NCI-H1105 (cell line): ENCODE measurements at regions not wholly inside any gene's neighbourhood (a gene's known extent, or its start where the extent isn't known, plus 50 kb on each side); places are given as distances from the start of the nearest gene placed in this dataset.

Source experiments
- DNase-seq: peaks from one replicate; lab custom pipeline; 2025; lab: John Stamatoyannopoulos, UW

DNA sequence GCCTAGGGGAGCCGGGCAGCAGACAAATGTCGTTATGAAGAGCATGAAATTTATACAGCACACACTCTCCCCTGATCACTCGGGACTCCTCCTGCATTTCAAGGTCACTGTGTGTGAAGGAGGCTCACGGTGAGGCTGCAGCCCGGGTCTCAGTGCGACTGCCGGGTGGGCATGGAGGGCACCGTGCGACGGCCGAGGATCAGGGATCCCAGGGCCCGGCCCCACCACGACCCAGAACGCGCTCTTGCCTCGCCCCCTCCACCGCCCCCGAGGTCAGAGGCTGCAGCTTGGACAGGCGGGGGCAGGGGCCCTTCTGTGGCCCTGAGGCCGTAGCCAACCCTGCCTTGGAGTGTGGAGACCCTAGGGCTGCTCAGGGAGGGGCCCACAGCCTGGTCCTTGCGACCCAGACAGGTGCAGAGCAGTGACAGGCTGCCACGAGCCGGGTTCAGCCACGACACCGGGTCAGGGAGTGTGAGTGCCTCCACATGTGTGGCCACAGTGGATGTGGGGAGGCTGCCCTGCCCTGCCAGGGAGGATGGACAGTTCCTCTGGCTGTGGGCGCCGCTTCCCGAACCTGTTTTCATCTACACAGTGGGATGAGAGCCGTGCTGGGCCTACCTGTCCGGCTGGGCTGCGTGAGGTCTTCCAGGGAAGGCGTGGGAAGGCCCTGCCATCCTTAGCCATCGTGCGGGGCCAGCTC lies 89.3 kb upstream of the NKX1-1 start:
- no peak for DNase-seq

DNA sequence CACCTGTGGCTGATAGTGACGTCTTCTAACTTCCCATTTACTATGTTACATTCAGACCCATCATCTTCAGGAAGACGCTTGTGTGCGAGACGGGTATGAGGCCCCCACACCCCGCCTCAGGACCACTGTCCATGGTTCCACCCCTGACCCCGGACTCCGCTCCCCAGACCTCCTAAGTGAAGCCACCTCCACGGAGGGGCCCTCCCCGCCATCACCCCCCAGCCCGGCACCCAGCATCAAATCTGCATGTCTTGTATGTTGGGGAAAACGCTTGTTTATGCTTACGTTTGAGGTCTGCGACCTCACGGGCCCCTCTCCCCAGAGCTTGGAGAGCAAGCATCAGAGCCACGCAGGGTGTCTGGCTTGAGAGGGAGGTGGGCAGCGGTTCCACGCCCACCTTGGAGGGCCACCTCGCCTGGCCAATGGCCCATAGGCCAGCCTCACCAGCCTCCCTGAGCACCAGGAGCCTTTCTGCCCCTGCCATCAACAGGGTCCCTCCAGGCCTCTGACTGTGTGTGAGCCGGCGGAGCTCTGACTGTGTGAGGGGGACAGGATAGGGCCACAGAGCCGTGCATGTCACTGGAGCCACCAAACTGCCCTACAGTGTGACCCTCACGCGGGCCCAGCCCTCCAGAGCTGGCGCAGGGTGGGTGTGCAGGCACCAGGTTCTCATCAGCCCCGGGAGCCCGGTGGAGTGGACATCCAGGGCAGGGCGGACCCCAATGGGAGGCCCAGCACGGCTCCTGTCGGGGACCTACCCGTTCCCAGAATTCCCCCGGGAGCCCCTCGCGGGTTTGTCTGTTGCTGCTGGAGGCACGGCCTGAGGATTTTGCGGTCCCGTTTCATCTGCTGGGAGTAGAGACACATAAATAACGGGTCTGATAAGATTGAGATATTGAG lies 88.4 kb upstream of the NKX1-1 start:
- no peak for DNase-seq

DNA sequence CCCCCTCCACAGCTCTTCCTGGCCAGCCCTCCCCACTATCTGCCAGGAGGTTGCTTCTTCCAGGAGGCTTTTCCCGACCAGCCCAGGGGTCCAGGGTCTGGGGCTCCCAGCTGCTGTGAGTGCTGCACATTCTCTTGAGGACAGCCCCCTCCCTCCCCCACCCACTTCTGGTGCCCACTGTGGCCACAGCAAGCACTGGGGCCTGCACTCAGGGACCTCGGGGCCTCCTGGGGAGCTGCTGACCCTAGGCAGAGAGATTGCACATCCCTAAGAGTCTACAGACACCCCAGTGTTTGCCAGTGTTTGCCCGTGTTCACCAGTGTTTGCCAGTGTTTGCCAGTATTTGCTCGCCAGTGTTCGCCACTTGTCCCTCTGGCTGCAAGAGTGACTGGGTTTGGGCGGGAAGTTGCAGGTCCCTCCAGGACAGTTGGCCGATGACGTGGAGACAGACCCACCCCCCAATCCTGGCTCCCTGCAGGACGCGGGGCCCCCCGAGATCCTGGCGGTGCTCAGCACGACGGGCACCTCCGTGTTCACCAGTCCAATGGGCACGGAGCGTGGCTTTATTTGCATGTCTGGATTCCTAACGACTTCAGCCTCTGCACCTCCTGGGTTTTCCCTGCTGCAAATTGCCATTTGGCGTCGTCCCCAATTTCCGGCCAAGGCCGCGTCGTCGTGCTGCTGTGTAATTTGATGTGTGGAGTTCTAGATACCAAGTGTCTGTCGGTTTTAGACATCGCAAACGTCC lies 87.5 kb upstream of the NKX1-1 start:
- DNase-seq: no peak

DNA sequence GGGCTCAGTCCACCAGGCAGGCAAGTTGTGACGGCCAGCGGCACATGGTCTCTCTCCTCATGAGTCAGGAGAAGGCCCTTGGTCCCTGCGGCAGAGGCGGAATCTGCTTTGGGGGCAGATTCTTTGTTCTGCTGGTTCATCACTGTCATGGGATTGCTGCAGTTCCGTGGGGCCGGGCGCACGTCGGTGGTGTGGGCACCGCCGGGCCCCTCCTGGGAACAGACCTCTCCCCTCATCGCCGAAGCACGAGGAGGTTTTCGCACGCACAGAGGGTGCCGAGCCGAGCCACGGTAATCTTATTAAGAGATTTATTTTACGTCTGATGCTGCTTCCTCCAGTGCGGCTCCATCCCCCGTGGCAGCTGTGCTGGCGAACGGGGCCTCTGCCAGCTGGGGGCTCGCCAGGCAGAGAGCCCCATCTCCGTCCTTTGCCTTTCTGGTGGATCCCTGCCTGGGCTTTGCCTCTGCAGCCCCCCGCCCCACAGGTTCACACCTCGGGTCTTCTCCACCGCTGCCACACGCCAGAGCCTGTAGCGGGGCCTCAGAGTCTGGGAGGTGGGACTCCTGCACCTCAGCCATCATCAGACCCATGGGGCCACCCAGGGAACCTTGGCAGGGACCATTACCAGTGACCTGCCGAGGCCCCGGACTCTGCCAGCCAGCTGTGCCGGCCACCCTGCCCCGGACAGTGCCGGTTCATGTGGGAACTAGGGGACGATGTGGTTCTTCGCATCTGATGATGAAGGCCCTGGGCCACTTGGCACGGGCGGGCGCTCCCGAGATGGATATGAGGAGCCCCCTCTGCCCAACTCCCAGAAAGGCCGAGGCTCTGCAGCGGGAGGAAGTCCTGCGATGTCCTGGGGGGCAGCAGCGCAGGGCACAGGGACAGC lies 86.7 kb upstream of the NKX1-1 start:
- no peak for DNase-seq

DNA sequence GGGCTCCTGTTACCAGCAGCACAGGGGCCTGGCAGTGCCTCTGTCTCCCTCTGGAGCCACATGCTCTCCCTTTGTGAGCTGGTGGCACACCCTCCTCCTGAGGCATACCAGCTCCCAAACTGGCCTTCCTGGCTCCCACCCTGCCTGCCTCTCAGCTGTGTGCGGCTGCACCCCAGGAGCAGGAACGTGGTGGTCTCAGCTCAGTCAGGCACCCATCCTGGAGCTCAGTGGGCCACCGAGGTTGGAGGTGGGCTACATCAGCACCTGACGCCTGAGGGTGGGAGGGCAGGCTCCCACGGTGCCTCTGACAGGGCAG lies 85.9 kb upstream of the NKX1-1 start:
- DNase-seq: no peak

DNA sequence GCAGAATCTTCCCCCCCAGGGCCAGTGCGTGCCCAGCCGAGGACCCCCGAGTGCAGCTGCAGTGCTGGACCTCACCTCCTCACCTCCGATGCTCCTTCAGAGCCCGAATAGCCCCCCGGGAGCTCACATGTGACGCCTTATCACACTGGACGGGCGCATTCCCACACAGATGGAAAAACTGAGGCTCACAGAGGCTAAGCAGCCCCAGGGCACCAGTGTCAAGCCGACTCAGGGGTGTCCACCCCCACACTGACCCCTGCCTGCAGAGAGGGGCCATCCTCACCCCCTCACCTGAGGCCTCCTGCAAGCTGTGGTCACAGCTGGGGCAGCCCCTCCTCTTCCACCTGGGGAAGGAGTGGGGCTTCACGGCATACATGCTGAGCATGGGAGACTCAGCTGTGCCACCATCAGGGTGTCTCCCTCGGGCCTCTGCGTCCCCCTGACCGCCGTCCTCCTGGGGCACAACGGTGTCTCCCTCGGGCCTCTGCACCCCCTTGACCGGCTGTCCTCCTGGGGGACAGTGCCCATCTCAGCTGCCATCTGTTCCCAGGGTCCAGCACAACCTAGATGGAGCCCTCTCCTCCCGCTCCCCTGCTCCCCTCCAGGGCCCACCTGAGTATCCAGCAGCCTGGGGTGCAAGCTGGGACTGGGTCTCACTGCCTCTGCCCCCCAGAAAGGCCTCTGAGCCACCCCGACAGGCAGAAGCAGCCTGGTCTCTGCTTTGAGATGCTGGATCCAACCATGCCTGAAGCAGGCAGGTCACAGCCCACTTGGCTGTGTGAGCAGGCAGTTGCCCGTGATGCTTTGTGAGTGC lies 85.3 kb upstream of the NKX1-1 start:
- no peak for DNase-seq

DNA sequence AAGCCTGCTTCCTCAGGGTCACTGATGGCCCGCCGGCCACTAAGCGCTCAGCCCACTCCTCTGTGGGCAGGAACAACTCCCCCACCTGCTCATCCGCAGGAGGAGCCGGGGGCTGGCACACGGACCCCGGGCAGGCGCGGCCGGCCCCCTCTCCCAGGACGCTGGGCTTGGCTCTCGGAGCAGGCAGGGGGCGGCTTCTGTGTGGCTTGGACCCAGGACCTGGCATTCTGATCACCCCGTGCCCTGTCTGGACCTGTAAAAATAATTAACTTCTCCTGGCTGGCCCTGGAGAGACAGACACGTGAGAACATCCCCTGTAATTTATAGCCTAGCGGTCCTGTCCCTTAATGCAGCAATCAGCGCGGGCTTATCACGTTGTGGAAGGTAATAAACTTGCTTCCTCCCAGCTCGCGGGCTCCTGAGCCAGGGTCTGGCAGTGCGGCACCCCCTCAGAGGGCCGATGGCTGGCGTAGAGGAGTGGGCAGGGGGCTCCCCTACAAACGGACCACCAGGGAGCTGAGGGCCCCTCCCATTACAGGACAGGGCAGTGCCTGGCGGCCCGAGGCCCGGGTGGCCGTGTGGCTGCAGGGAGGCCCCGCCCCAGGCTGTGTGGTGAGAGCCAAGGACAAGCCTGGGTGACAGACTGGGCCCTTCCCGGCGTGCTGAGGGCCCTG lies 84.5 kb upstream of the NKX1-1 start:
- no peak for DNase-seq

DNA sequence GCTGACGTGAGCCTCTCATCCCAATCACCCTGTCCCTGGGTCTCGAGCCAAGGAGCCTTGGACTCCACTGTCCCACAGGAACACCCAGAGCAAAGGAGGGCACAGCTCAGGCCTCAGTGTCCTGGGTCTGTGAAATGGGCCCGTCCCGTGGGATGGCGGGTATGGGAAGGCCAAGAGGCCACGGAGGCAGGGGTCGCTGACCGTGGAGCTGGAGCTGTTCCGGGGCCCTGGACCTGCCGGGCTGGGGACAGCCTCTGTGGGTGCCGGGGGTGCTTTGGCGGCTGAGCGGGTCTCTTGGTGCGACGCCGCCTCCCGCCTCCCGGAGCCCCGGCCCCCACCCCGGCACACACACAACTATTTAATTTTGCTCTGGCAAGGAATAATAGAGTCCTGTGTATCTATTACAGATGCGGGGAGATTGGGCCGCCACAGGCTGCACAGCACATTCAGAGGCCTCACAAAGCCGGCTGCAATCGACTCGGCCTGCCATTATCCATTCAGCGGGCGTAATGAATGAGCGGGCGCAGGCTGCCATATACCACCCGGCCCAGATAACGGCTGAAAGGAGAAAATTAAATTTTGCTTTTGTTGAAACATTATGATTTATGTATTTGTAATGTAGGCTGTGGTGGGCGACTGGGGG lies 83.9 kb upstream of the NKX1-1 start:
- no peak for DNase-seq

DNA sequence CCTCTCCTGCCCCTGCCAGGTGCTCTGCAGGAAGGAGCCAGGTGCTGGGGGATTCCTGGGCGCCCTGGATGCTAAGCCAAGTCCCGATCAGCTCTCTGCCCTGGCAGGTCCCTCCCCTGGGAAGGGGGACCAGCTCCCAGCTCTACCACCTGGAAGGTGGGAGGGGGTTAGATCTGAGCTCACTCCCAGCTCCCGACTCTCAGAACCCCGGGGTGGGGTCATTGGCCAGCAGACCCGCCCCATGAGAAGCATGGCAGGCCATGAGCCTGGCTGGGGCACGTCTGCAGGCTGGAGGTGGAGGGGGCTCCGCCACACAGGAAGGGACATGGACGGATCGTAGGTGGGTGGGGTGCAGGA lies 83.4 kb upstream of the NKX1-1 start:
- no peak for DNase-seq

DNA sequence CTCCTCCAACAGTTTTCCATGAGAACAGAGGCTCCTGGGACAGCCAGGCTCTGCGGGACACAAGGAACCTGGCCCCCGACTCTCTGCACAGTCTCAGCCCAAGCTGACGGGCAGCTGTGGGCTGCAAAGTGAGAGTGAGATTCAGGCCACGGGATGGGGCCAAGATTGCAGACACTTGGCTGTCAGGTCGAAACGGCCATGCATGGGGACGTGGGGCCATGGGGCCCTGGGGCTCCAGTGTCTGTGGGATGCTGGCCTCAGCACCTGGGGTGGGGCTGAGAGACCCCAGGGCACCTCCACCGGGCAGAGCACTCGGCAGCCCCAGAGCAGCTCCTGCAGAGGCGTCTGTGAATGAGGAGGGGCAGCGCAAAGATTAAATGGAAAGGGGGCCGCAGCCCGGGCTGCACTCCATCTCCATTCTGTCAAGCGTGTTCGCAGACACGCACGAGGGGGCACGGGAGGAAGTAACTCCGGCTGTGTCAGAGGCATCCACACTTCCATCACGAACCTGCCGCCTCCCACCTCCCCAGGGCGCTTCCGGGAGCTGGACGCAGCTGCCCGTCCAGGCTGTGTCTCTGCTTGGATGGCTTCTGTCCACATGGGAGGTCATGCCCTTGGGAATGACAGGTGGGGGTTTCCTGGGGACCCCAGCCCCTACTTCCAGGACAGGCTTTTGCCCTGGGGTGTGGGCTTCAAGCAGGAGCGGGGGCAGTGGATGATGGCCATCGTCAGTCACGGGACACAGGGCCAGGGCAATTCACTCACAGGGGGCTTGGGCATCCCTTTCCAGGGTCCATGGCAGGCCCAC lies 82.8 kb upstream of the NKX1-1 start:
- DNase-seq: no peak

DNA sequence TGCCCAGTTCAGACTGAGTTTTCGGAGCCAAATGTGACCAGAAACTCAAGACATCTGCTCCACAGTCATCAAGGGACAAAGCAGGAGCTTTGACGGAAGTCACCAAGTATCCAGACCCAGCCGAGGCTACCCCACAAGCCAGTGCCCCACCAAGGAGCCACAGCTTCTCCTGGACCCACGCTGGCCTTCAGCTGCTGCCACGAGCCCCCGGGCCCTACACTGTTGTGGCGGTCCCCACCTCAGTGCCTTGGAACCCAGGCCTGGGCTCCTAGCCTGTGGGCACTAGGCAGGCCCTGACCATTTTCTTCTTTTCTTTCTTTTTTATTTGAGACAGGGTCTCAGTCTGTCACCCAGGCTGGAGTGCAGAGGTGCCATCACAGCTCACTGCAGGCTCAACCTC lies 82.1 kb upstream of the NKX1-1 start:
- no peak for DNase-seq

DNA sequence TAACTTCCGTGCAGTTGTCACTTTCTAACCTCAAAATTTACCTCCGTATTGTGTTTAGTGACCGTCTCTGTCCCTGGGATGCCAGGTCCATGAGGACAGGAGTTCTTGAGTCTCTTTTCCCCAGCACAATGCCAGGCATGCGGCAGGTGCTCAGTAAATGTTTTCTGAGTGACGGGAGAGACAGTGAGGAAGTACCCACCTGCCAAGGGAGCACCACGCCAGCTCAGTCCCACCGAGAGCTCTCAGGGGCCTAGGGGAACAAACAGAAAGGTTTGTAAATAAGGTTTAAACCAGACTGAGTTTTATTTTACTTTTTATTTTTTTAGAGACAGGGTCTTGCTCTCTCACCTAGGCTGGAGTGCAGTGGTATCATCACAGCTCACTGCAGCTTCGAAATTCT lies 81.5 kb upstream of the NKX1-1 start:
- no peak for DNase-seq

DNA sequence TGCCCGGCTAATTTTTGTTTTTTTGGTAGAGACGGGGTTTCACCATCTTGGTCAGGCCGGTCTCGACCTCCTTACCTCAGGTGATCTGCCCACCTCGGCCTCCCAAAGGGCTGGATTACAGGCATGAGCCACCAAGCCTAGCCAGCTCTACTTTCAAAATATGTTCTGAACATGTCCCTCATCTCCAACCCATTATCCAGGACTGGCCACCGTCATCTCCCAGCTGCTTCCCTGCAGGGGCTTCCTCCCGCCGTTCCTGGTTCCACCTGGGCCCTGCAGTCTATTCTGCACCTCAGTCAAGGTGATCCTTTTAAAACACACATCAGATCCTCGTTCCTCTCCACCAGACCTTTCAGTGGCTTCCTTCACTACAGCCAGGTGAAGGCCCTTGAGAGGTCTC lies 80.9 kb upstream of the NKX1-1 start:
- no peak for DNase-seq

DNA sequence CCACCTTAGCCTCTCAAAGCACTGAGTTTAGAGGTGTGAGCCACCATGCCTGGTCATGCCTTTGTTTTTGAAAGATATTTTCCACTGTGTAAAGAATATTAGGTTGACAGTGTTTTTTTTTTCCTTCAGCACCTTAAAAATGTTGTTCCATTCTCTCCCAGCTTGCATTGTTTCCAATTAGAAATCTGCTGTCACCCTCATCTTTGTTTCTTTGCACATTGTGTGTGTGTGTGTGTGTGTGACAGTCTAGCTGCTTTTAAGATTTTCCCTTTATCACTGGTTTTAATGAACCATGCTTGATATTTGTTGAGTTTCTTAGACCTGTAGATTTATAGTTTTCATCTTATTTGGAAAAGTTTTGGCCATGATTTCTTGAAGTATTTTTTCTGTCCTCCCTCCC lies 79.0 kb upstream of the NKX1-1 start:
- no peak for DNase-seq

DNA sequence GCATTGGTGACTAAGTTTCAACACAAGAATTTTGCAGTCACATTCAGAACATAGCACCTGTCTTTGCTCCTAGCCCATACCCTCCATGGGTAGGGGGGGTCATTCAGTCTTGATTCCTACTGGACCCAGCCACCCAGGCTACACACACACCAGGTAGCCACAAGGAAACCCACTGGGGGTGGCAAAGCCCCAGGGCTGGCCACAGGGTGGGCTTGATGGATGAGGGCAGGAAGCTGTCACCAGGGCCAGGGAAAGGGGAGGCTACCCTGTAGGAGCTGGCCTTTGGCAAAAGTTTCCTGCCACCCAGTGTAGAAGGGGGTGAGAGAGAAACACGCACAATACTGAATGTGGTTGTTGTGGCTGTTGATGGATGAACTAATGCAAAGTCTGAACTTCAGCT lies 74.5 kb upstream of the NKX1-1 start:
- no peak for DNase-seq

DNA sequence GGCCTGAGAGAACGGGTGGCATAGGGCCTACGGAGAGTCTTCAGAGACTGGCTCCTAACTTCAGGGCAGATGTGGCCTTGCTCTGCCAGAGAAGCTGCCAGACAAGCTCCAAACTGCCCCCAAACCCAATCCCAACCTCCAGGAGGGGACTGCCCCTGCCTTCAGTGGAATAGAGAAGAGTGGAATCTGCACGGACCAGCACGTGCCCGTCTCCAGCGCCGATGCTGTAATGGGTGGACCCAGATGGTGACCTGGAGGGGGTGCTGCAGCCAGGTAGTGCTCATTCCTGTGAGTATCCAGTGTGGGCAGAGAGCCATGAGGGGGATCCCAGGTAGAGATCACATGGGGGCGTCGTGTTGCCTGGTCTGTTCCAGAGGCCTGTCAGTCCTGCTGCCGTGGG lies 73.2 kb upstream of the NKX1-1 start:
- DNase-seq: no peak

DNA sequence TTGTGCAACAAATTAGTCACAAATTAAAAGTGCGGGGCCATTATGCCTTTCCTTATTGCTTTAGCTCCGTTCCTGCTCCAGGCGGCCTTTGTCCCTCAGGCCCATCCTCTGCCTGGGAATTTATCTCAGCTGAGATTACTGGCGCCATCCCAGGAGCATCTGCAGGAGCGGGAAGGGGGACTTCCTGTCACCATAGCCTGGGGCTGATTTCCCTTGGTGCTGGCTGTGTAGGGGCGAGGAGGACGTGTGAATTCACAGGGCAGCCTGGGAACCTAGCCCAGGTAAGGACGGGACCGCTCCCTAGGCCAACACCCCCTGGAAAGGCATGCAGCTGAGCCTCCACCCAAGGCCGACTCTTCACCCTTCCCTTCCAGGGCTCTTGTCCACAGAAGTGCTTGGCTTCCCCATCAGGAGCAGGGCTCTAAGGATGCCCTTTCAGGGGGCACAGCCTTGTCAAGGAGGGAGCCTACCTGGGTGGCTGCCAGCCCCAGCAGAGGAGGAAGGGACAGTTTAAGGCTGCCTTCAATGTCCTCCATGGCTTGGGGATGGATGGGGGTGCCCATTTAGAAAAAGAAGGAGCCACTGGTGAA lies 72.6 kb upstream of the NKX1-1 start:
- no peak for DNase-seq

DNA sequence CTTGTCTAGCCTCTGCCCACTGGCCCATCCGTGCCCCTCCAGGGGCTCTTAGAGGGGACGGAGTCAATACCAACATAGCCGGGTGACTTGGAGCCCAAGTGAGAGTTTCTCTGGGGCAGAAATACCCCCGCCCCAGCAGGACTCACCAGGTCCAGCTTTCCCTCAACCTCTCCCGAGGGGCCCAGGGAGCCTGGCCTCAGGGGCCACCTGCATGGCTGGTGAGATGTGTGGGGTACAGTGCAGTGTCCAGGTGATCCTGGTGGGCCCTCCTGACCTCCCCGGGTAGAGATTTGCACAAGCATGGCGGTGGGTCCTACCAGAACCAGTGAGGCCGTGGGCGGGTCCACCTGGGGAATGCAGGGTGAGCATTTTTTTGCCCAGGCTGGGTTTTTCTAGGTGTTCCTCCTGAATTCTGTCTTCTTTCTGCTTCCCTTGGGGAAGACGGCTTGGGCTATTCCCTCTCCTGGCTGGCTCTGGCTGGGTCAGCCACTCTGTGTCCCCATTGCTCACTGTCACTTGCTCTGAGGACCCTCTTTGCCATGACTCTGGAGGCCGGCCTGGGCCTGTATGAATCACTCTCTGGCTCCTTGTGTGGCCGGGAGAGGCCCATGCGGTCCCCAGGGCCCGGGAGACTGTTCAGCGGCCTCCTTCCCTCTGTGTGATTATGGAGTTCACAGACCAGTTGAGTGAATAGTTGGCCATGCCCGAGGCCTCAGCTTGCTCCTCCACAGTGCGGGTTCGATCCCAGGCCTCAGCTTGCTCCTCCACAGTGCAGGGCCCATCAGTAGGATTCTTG lies 71.0 kb upstream of the NKX1-1 start:
- DNase-seq: no peak
